Ishikawa (cell line): ENCODE measurements at regions not wholly inside any gene's neighbourhood (a gene's known extent, or its start where the extent isn't known, plus 50 kb on each side); places are given as distances from the start of the nearest gene placed in this dataset.

Source experiments
- CREB1 ChIP-seq: IDR thresholded peaks from 2 replicates; pipeline ENCODE4 v1.6.1; 2012; ENCODE audit warnings: low read depth
- EGR1 ChIP-seq: IDR thresholded peaks from 2 replicates; pipeline ENCODE4 v1.6.1; 2012
- EP300 ChIP-seq: IDR thresholded peaks from 2 replicates; pipeline ENCODE4 v1.6.1; 2012; ENCODE audit warnings: borderline replicate concordance
- FOXM1 ChIP-seq: IDR thresholded peaks from 2 replicates; pipeline ENCODE4 v1.6.1; 2012; ENCODE audit warnings: low read depth, borderline replicate concordance
- MAX ChIP-seq: IDR thresholded peaks from 2 replicates; pipeline ENCODE4 v1.6.1; 2012
- NFIC ChIP-seq: IDR thresholded peaks from 2 replicates; pipeline ENCODE4 v1.6.1; 2012
- RAD21 ChIP-seq: IDR thresholded peaks from 2 replicates; pipeline ENCODE4 v1.6.1; 2012; ENCODE audit warnings: low read depth
- REST ChIP-seq: IDR thresholded peaks from 2 replicates; pipeline ENCODE4 v1.6.1; 2012; ENCODE audit warnings: low read depth, mild to moderate bottlenecking
- TEAD4 ChIP-seq: IDR thresholded peaks from 2 replicates; pipeline ENCODE4 v1.6.1; 2012
- YY1 ChIP-seq: IDR thresholded peaks from 2 replicates; pipeline ENCODE4 v1.6.1; 2012; ENCODE audit warnings: low read depth
- ZBTB7A ChIP-seq: IDR thresholded peaks from 2 replicates; pipeline ENCODE4 v1.6.1; 2012; ENCODE audit warnings: low read depth

- no peak for TF ChIP-seq EP300
- no peak for TF ChIP-seq YY1
- TF ChIP-seq RAD21, result no peak
- TF ChIP-seq NFIC, result no peak
- TF ChIP-seq MAX, result no peak
- no peak for TF ChIP-seq TEAD4
- no peak for TF ChIP-seq EGR1
- TF ChIP-seq CREB1, result no peak
- no peak for TF ChIP-seq ZBTB7A
- no peak for TF ChIP-seq FOXM1
- no peak for TF ChIP-seq REST
These were observed 58.2 kb upstream of the PTCH1 start for GRCh38 chr9:95574866-95575553.
